ENCODE measurements at regions not wholly inside any gene's neighbourhood (a gene's known extent, or its start where the extent isn't known, plus 50 kb on each side); places are given as distances from the start of the nearest gene placed in this dataset.

GRCh38 chr5:23053846-23054245, 200.7 kb upstream of the CDH12 start:
- DNase-seq, result no peak

GRCh38 chr5:23042226-23042625, 189.1 kb upstream of the CDH12 start:
- peak; percentile 14 for DNase-seq

- DNase-seq, result no peak
These were observed 182.5 kb upstream of the CDH12 start for GRCh38 chr5:23035555-23036090.

- no peak for DNase-seq
These were observed 180.7 kb upstream of the CDH12 start for GRCh38 chr5:23033864-23034263.

GRCh38 chr5:23029290-23029689, 176.1 kb upstream of the CDH12 start:
- no peak for DNase-seq

- DNase-seq, result no peak
These were observed 175.4 kb upstream of the CDH12 start for GRCh38 chr5:23028445-23029021.

- DNase-seq, result no peak
These were observed 174.7 kb upstream of the CDH12 start for GRCh38 chr5:23027830-23028229.

GRCh38 chr5:23027331-23027730, 174.2 kb upstream of the CDH12 start:
- no peak for DNase-seq

- peak; percentile 86 for DNase-seq
These were observed 173.4 kb upstream of the CDH12 start for GRCh38 chr5:23026252-23027170.

GRCh38 chr5:23025629-23026233, 172.6 kb upstream of the CDH12 start:
- DNase-seq, result no peak

- DNase-seq, result no peak
These were observed 171.3 kb upstream of the CDH12 start for GRCh38 chr5:23024470-23024869.

GRCh38 chr5:23014825-23015224, 161.7 kb upstream of the CDH12 start:
- no peak for DNase-seq

GRCh38 chr5:23014266-23014665, 161.1 kb upstream of the CDH12 start:
- DNase-seq, result no peak

GRCh38 chr5:23013395-23013998, 160.4 kb upstream of the CDH12 start:
- DNase-seq, result no peak

GRCh38 chr5:23012842-23013241, 159.7 kb upstream of the CDH12 start:
- DNase-seq, result no peak

GRCh38 chr5:23007762-23008161, 154.6 kb upstream of the CDH12 start:
- DNase-seq, result no peak

GRCh38 chr5:23007236-23007635, 154.1 kb upstream of the CDH12 start:
- no peak for DNase-seq

GRCh38 chr5:23001120-23001519, 148.0 kb upstream of the CDH12 start:
- no peak for DNase-seq

GRCh38 chr5:22998774-22999173, 145.6 kb upstream of the CDH12 start:
- DNase-seq, result no peak

- no peak for DNase-seq
These were observed 145.2 kb upstream of the CDH12 start for GRCh38 chr5:22998362-22998761.

GRCh38 chr5:22988937-22989336, 135.8 kb upstream of the CDH12 start:
- no peak for DNase-seq

GRCh38 chr5:22986281-22986680, 133.1 kb upstream of the CDH12 start:
- no peak for DNase-seq

GRCh38 chr5:22985446-22985845, 132.3 kb upstream of the CDH12 start:
- DNase-seq, result no peak

All from NCI-H82 (cell line).